HFFc6 (cell line): ENCODE measurements at regions not wholly inside any gene's neighbourhood (a gene's known extent, or its start where the extent isn't known, plus 50 kb on each side); places are given as distances from the start of the nearest gene placed in this dataset.

Experiments used
- DNase-seq: peaks from one replicate; pipeline ENCODE4 v3.0.0-alpha.2; 2018
- H3K27ac Mint-ChIP-seq: 2 replicates; pipeline ENCODE4 v1.8.0; 2020; ENCODE audit warnings: mild to moderate bottlenecking, mixed read lengths
- H3K27me3 Mint-ChIP-seq: 2 replicates; pipeline ENCODE4 v1.8.0; 2021; ENCODE audit warnings: mild to moderate bottlenecking, moderate library complexity, mixed read lengths; ENCODE audit not compliant: insufficient read depth
- H3K36me3 Mint-ChIP-seq: 2 replicates; pipeline ENCODE4 v1.8.0; 2021; ENCODE audit warnings: low read depth, mixed read lengths
- H3K4me1 Mint-ChIP-seq: 2 replicates; pipeline ENCODE4 v1.8.0; 2020; ENCODE audit warnings: low read depth, mixed read lengths
- H3K4me3 Mint-ChIP-seq: 2 replicates; pipeline ENCODE4 v1.8.0; 2020; ENCODE audit warnings: mild to moderate bottlenecking, moderate library complexity, mixed read lengths
- H3K9me3 Mint-ChIP-seq: 2 replicates; pipeline ENCODE4 v1.8.0; 2020; ENCODE audit warnings: mild to moderate bottlenecking, mixed read lengths
- CTCF ChIP-seq: fragments of 200-600 bp; sonication (generic); IDR thresholded peaks from 2 replicates; pipeline ENCODE4 v1.5.0; 2021; ENCODE audit warnings: antibody characterized with exemption, mild to moderate bottlenecking

GRCh38 chr17:73694491-73694890, 50.2 kb upstream of the SDK2 start:
- TF ChIP-seq CTCF, result no peak
- H3K27me3 Mint-ChIP-seq, result peaks cover 2% of the 10 kb centered on the region
- H3K36me3 Mint-ChIP-seq, result peaks cover 15% of the 10 kb centered on the region; the same call in 1 of the 2 replicates
- H3K27ac Mint-ChIP-seq, result no peak overlapping the region
- no peak for DNase-seq
- H3K4me1 Mint-ChIP-seq, result no peaks in the 10 kb centered on the region
- peaks cover 89% of the 10 kb centered on the region for H3K9me3 Mint-ChIP-seq
- no peak overlapping the region for H3K4me3 Mint-ChIP-seq

- Mint-ChIP-seq H3K36me3 (peaks cover 15% of the 10 kb centered on the region; the same call in 1 of the 2 replicates), H3K9me3 (peaks cover 83% of the 10 kb centered on the region), H3K27ac (no peak overlapping the region), H3K4me3 (no peak overlapping the region), H3K27me3 (peaks cover 2% of the 10 kb centered on the region), H3K4me1 (no peaks in the 10 kb centered on the region)
- DNase-seq, result no peak
- no peak for TF ChIP-seq CTCF
Measured at GRCh38 chr17:73695035-73695738, 50.9 kb upstream of the SDK2 start.

- H3K27me3 Mint-ChIP-seq, result peaks cover 2% of the 10 kb centered on the region
- no peak overlapping the region for H3K4me3 Mint-ChIP-seq
- no peak overlapping the region for H3K27ac Mint-ChIP-seq
- no peaks in the 10 kb centered on the region for H3K4me1 Mint-ChIP-seq
- peaks cover 15% of the 10 kb centered on the region; the same call in 1 of the 2 replicates for H3K36me3 Mint-ChIP-seq
- TF ChIP-seq CTCF, result no peak
- no peak for DNase-seq
- peaks cover 84% of the 10 kb centered on the region for H3K9me3 Mint-ChIP-seq
Measured at GRCh38 chr17:73696251-73696650, 52.0 kb upstream of the SDK2 start.

- Mint-ChIP-seq H3K36me3 (peaks cover 15% of the 10 kb centered on the region; the same call in 1 of the 2 replicates), H3K4me3 (no peak overlapping the region), H3K27me3 (peaks cover 2% of the 10 kb centered on the region), H3K27ac (no peak overlapping the region), H3K4me1 (no peaks in the 10 kb centered on the region), H3K9me3 (peaks cover 79% of the 10 kb centered on the region)
- TF ChIP-seq CTCF, result no peak
- DNase-seq, result no peak
Measured at GRCh38 chr17:73697872-73698271, 53.6 kb upstream of the SDK2 start.

- no peaks in the 10 kb centered on the region for H3K4me1 Mint-ChIP-seq
- H3K9me3 Mint-ChIP-seq, result peaks cover 74% of the 10 kb centered on the region
- H3K27ac Mint-ChIP-seq, result no peak overlapping the region
- TF ChIP-seq CTCF, result no peak
- DNase-seq, result no peak
- no peak overlapping the region for H3K4me3 Mint-ChIP-seq
- peaks cover 15% of the 10 kb centered on the region; the same call in 1 of the 2 replicates for H3K36me3 Mint-ChIP-seq
- no peaks in the 10 kb centered on the region; the same call in 1 of the 2 replicates for H3K27me3 Mint-ChIP-seq
Measured at GRCh38 chr17:73698966-73699365, 54.7 kb upstream of the SDK2 start.
